ENCODE measurements at regions not wholly inside any gene's neighbourhood (a gene's known extent, or its start where the extent isn't known, plus 50 kb on each side); places are given as distances from the start of the nearest gene placed in this dataset.

GRCh38 chr12:125652681-125653080, 587.4 kb downstream of the AACS start:
- TF ChIP-seq CTCF (IDR thresholded peaks at IDR 0.05; ENCODE audit: unreplicated experiment), result no peak
- no peak overlapping the region for H3K27ac Mint-ChIP-seq
- no peak for DNase-seq (ENCODE audit: low spot score, unreplicated experiment)
- H3K4me1 Mint-ChIP-seq (ENCODE audit: low read depth), result peaks cover 3% of the 10 kb centered on the region
- no peaks in the 10 kb centered on the region for H3K36me3 Mint-ChIP-seq (ENCODE audit: insufficient read depth)
- no peaks in the 10 kb centered on the region for H3K9me3 Mint-ChIP-seq (ENCODE audit: low read depth)
- no peak overlapping the region for H3K4me3 Mint-ChIP-seq (ENCODE audit: low read depth)
- H3K27me3 Mint-ChIP-seq, result no peaks in the 10 kb centered on the region

- H3K4me3 Mint-ChIP-seq (ENCODE audit: low read depth), result no peak overlapping the region
- H3K27ac Mint-ChIP-seq, result no peak overlapping the region
- DNase-seq (ENCODE audit: low spot score, unreplicated experiment), result no peak
- H3K27me3 Mint-ChIP-seq, result no peaks in the 10 kb centered on the region
- H3K9me3 Mint-ChIP-seq (ENCODE audit: low read depth), result no peaks in the 10 kb centered on the region
- H3K4me1 Mint-ChIP-seq (ENCODE audit: low read depth), result peaks cover 3% of the 10 kb centered on the region
- TF ChIP-seq CTCF (IDR thresholded peaks at IDR 0.05; ENCODE audit: unreplicated experiment), result no peak
- H3K36me3 Mint-ChIP-seq (ENCODE audit: insufficient read depth), result no peaks in the 10 kb centered on the region
Observed at GRCh38 chr12:125657681-125658080, 592.4 kb downstream of the AACS start.

- peaks cover 15% of the 10 kb centered on the region for H3K4me1 Mint-ChIP-seq (ENCODE audit: low read depth)
- H3K9me3 Mint-ChIP-seq (ENCODE audit: low read depth), result no peaks in the 10 kb centered on the region
- no peak for TF ChIP-seq CTCF (IDR thresholded peaks at IDR 0.05; ENCODE audit: unreplicated experiment)
- DNase-seq (ENCODE audit: low spot score, unreplicated experiment), result no peak
- no peaks in the 10 kb centered on the region for H3K36me3 Mint-ChIP-seq (ENCODE audit: insufficient read depth)
- no peak overlapping the region for H3K4me3 Mint-ChIP-seq (ENCODE audit: low read depth)
- H3K27me3 Mint-ChIP-seq, result no peaks in the 10 kb centered on the region
- no peak overlapping the region for H3K27ac Mint-ChIP-seq
Observed at GRCh38 chr12:125674554-125675338, 609.5 kb downstream of the AACS start.

GRCh38 chr12:125676366-125676765, 611.1 kb downstream of the AACS start:
- TF ChIP-seq CTCF (IDR thresholded peaks at IDR 0.05; ENCODE audit: unreplicated experiment), result no peak
- no peak overlapping the region for H3K27ac Mint-ChIP-seq
- no peaks in the 10 kb centered on the region for H3K36me3 Mint-ChIP-seq (ENCODE audit: insufficient read depth)
- H3K4me3 Mint-ChIP-seq (ENCODE audit: low read depth), result no peak overlapping the region
- DNase-seq (ENCODE audit: low spot score, unreplicated experiment), result no peak
- peaks cover 8% of the 10 kb centered on the region for H3K27me3 Mint-ChIP-seq
- peaks cover 15% of the 10 kb centered on the region for H3K4me1 Mint-ChIP-seq (ENCODE audit: low read depth)
- H3K9me3 Mint-ChIP-seq (ENCODE audit: low read depth), result no peaks in the 10 kb centered on the region

GRCh38 chr12:125677829-125678228, 612.6 kb downstream of the AACS start:
- H3K27me3 Mint-ChIP-seq, result peaks cover 22% of the 10 kb centered on the region

More at GRCh38 chr12:125677829-125678228, 612.6 kb downstream of the AACS start:
- H3K27ac Mint-ChIP-seq, result no peak overlapping the region
- DNase-seq (ENCODE audit: low spot score, unreplicated experiment), result no peak
- no peak for TF ChIP-seq CTCF (IDR thresholded peaks at IDR 0.05; ENCODE audit: unreplicated experiment)
- no peak overlapping the region for H3K4me3 Mint-ChIP-seq (ENCODE audit: low read depth)
- H3K4me1 Mint-ChIP-seq (ENCODE audit: low read depth), result peaks cover 15% of the 10 kb centered on the region
- H3K9me3 Mint-ChIP-seq (ENCODE audit: low read depth), result no peaks in the 10 kb centered on the region
- H3K36me3 Mint-ChIP-seq (ENCODE audit: insufficient read depth), result no peaks in the 10 kb centered on the region

Measured in progenitor cell of endocrine pancreas (in vitro differentiated cells).